ENCODE measurements at regions not wholly inside any gene's neighbourhood (a gene's known extent, or its start where the extent isn't known, plus 50 kb on each side); places are given as distances from the start of the nearest gene placed in this dataset.

DNA sequence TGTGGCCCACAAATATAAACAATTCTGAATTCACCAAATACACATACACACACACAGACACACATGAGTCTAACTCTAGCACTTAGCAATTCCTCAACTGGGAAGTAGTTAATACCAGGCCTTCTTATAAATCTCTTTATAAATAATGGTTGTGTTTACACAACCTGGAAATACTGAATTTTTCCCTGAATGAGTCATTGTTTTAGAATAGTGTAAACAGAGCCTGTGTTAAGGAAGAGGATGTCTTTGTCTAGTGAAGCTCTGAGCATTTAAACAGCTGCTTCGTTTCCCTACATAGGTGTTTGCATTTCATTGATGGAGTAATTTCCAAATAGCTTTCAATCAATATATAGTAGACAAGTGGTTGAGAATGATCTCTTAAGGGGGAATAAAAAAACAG, 218.8 kb downstream of the BTG1 start:
- TF ChIP-seq GATA2 (IDR thresholded peaks at IDR 0.05; ENCODE audit: low read depth, low read length) (no peak), GATA3 (IDR thresholded peaks at IDR 0.05; ENCODE audit: low read depth, low read length) (no peak)
